Right renal pelvis (tissue), 4 donors: ENCODE measurements at regions not wholly inside any gene's neighbourhood (a gene's known extent, or its start where the extent isn't known, plus 50 kb on each side); places are given as distances from the start of the nearest gene placed in this dataset.

ENCODE experiments used
- DNase-seq, 4 donors: peaks; one replicate each; pipeline ENCODE4 v3.0.0-alpha.2; 2013; ENCODE audit warnings: low read depth in 4 of 4, low spot score in 3 of 4, missing footprints in 1 of 4

DNA sequence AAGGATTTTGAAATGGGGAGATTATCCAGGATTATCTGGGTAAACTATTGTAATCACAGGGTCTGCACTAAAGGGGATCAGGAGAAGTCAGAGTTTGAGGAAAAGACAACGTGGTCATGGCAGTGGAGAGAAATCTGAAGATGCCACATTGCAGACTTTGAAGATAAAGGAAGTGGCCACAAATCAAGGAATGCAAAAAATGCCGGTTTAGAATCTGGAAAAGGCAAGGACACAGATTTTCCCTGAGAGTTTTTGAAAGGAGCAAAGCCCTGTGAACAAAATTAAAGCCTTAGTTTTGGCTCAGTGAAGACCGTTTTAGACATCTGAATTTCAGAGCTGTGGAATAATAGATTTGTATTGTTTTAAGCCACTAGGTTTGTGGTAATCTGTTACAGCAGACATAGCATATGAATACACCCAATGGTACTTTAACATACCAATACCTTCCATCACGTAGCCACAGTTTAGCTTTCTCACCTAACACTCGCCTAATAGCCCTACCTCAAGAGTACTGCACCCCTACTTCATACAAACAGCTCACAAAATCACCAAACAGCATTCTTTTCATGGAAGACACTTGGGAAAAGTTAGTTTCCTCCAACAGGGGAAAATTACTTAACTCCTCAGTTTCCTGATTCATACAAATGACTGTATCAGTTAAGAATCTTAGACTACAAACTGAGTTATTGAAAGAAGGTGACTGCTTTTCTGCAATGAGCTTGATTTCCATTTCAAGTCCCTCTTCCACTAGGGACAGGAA is 446.5 kb downstream of the INHBA start:
- no peak for DNase-seq

DNA sequence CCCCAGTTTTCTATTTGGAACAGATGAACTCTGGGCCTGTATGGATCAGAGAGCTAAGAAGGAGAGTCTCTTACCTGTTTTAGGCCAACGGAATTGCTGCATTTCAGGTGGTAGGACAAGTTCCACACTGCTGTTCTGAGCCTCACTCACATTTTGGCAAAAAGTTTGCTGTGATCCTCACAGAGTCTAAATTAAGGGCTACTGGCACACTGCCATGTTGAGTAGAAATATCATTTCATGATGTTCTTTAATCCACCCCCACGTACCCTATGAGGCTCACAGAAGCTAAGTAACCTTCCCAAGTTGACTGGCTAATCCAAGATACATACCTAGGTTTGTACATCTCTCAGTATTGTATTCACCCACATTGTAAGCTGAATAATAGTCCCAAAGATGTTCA is 447.2 kb downstream of the INHBA start:
- DNase-seq, result no peak

DNA sequence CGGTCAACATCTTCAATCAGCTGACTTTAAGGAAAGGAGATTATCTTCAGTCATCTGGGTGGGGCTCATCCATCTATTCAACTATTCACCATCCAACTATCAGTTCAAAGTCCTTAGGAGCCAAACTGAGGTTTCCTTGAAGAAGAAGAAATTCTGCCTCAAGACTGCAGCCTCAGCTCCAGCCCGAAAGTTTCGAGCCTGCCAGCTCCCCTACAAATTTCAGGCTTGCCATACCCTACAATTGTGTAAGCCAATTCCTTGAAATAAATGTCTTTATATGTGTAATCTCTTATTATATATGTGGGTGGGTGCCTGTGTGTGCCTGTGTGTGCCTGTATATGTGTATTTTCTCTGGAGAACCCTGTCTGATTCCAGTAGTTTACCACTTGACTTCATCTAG is 447.8 kb downstream of the INHBA start:
- DNase-seq, result no peak

DNA sequence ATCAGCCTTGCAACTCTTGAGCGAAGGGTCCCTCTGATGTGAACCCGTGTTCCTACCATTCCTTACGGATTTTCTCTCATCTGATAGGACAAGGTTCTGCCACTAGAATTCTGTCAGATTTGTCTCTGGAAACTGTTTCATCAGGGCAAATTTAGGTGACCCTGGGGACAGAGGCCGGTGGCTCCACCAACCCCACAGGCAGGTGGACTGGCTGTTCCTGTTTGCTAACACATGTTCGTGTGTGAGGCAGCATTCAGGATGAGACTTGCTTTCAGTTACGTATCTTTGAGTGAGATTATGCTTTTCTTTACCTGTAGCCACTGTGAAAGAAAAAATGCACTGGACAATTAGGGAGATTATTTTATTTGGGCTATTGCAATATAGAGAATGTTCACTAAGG is 449.9 kb downstream of the INHBA start:
- DNase-seq, result no peak

DNA sequence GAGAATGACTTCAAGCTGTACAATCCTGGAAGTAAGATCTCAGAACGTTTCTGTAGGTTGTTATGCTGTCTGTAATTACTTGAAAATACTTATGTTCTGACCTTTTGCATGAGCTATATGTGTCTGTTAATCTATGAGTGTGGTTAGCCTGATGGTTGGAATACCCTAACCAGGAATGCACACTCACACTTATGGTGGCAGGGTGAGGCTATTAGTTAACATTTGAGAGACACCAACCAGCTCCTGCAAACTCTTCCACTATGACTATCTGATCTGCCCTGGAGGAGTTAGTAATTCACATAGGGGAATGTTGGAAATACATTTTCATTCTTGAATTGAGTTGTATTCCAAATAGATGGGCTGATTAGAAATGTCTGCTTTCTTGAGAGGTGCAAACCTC is 450.3 kb downstream of the INHBA start:
- no peak for DNase-seq

DNA sequence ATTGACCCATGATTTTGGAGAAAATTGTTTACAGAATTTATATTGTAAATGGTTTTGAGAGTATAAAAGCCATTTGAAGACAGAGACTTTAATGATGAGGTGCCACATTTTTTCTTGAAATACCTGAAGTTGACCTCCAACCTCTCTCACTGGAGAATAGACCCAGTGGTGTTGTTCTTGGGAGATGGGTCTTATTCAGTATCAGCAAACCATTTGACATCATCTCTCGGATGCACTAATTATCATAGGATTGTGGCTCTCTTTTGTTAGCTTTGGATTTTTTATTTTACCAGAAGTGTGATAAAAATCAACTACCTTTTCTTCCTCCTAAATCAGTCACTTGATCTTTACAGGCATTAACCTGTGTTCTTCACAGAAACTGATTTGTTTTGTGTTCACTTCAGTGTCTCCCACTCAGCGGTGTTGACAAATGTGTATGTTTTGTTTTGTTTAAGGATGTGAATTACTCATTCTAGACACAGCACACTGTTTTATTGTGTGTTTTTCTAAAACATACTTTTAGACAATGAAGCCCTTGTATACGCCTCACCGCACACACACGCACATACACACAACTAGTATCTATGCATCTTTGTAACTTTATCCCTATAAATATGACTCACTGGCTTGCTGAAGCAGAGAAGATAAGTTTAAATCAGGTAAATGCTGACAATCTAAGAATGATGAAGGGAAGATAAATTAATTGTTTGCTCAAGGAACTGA is 455.6 kb downstream of the INHBA start:
- no peak for DNase-seq

DNA sequence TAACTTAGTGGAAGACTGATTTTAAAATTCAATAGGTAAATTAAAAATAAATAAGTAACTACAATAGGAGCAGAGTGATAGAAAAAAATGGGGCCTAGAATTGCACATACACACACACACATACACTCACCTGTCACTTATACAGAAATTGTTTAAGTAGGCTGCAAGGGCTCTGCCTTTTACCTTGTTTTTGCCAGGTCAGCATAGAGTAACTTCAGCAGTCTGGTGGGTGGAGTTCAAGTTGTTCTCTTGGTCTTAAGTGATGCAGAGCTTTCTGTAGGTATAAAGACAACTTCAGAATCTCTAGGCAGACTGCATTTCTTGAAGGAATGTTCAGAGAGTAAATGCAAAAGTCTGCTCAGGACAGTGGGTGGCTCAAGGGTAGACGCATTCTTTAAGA is 457.0 kb downstream of the INHBA start:
- no peak for DNase-seq

DNA sequence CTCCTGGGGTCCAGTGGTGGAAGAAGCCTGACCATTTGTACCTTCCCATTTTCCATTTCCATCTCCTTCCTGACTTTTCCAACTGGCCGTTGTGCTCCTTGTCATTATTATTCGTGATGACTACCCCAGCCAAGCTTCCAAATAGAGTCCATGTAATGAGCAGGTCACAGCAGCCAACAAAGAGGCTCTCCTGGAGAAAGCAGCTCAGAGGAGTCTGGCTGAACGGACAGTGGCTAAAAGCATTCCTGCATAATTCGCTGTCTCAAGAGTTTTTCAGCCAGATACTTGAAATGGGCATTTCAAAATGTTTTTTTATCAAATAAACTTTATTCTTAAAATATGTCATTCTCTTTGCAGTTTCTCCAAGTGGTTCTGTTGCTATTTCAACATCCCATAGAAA is 458.6 kb downstream of the INHBA start:
- no peak for DNase-seq

DNA sequence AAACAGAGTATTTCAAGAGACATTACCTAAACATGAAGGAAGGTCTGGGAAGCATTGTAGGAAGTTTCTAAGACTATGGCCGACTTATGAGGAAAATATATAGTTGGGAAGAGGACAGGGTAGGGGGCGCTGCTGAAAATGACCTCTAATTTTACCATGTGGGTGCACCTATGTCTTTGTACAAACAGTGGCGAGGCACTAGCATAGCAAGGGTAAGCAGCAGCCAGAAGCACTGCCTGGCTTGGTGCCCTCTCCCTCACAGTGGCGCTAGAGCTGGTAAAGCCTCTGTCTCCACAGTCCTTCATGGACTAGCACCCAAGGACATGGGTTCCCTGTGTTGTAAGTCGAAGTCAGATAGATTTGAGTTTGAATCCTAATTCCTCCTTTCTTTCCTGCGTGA is 461.2 kb downstream of the INHBA start:
- DNase-seq, result no peak

DNA sequence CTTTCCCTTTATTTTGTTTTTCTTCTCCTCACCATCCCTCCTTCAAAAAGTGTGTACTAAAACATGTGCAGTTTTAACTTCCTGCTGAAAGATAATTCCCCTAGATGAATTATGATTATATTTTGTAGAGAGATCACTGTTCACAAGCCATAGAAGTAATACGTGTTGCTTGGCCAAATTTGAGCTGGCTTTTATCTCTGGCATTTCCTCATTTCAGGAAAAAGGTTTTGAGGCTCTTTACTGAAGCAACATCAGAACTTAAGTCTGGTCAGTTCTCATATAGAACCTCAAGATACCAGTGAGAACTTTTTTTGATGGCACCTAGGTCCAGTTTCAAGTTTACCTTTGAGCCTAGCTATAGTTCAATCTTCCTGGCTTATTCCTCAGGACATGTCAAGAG is 463.3 kb downstream of the INHBA start:
- no peak for DNase-seq

DNA sequence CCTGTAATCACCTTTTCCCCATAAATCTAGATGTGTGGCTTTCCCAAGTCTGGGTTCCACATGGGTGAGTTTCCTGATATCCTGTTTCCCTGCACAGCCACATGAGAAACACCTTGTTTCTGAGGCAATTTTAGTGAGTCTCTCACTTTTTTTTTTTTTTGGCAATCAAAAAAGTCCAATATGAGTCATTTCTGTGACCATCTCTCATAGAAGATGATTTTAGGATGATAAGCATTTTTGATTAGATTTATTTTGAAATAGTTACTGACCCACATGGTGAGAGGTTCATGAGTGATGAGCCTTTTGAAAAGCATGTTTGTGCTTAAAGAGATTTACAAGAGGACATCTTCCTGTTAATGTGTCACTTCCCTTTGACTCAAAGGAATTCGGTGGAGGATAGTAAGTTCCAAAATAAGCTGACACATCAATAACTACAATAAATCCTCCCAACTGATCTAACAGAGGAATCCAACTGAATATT is 464.0 kb downstream of the INHBA start:
- peak in 1 of 4 donors; percentile 25 for DNase-seq

DNA sequence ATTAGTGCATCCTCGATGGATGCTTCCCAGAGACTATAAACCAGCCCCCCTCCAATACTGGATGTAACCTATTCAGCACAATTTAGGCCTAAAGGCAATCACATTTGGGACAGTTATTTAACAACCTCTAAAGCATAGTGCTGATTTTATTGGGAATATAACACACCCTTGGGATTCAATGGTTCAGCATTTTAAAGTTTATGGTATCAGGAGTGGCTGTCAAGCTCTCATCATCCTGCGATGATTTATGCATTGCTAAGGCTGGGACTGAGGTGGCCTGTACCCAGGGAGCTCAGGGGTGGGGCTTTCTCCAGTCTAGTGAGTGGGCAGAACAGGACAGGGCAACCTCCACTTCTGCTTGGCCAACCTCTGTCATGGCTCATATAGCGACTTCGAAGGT is 464.9 kb downstream of the INHBA start:
- no peak for DNase-seq

DNA sequence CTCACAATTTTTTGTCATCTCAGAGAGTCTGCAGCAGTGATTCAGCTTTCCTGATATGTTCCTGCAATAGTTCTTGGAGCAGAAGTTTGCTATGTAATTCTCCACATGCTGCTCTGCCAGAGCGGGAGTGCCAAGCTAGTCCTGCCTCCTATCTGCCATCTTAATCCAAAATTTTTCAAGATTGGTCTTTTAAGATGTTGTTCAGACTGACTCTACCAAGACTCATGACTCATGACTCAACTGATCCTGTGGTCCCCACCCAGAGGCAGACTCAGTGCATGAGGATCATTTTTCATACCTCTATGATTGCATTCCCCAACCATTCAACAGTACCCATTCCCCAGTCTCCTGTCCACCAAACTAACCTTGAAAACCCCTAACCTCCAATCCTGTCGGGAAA is 470.8 kb downstream of the INHBA start:
- no peak for DNase-seq

DNA sequence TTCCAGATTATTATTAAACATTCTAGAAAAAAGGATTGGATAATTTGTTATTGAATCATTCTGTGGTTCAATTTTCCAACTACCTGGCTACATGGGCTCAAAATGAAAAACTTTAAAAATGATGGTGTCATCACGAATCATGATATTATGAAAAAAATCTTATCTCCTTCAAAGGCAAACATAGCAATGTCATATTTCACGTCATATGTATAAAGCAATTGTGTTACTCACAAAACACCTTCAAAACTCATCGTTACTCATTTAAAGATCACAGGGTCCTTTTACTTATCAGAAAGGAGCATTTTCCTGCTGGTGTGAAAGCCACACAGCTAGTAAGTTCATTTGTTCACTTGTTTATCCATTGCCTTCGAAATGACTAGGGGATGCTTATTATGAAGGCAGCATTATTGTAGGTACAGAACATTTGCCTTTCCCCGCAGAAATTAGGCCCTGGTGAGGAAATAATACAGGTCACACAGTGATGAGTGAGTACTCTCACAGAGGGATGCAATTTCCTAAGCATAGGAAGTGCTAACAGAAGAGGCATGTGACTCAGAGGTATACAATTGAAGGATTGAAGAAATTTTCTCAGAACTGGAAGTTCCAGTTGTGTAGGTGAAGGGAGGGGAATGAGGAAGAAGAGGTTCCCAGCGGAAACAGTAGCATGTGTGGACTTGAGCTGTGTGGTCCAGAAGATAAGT is 478.7 kb downstream of the INHBA start:
- no peak for DNase-seq

DNA sequence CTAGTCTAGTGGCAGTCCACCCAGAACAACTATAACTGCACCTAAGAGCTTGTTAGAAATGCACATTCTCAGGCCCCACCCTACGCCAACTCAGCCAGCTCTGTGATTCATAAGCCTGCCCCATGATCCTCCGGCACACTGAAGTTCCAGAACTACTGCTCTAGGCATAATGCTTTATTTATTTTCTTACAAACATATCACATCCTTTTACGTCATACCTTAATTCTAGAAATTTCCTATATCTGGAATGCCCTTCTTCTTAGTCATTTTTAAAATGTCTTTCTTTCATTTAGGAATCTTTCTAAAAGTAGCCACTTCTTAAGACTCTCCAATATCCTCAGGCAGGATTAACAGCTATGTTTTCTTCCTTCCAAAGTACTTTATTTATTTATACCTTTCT is 480.1 kb downstream of the INHBA start:
- no peak for DNase-seq

DNA sequence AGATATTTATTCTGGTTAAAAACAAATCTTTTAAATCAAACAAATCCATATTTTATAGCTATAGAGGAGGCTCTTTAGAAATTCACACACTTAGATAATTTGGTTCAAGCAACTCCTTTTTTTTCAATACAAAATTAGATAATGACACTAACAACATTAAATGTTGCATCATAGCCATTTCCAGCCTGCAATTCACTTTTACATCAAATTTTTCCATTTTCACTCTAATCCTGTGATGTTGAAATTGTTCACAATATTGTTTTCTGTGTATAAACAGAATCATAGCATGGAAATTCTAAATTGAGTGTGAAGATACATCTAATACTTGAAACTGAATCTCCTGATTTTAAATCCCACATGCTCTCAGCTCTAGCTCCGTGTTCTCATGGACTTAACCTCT is 482.6 kb downstream of the INHBA start:
- no peak for DNase-seq

DNA sequence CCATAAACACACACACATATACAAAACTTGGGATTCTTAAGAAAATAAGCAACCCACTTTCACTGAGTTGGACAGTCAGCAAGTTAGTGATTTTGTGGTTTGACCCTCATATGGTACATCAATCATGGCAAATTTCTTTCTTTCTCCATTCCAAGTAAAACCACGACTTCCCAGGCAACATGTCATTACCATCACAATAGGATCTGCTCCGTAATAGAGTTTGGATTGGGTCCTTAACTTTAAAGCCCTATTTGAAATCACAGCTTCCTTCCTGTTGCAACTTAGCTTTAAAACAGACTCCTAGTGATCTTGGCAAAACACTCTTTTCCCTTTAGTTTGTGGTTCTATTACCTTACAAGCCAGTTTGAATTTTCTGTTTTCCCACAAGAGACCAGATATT is 483.6 kb downstream of the INHBA start:
- DNase-seq, result no peak

DNA sequence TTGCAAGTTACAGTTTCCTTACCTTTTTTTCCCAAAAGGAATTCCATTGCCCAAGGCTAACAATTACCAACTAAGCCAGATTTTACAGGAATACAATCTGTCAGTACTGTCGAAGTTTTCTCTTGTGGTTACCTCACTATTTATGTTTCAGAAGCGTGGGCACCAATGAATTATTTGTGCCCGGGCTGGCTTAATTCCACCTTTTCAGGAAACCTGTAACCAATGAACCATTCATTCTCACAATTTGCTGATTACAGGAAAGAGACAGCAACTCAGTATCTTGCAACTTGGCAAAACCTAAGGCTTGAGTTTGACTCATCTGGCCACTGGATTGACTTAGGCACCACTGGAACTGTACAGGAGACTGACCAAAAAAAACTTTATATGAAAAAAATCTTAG is 485.6 kb downstream of the INHBA start:
- no peak for DNase-seq

DNA sequence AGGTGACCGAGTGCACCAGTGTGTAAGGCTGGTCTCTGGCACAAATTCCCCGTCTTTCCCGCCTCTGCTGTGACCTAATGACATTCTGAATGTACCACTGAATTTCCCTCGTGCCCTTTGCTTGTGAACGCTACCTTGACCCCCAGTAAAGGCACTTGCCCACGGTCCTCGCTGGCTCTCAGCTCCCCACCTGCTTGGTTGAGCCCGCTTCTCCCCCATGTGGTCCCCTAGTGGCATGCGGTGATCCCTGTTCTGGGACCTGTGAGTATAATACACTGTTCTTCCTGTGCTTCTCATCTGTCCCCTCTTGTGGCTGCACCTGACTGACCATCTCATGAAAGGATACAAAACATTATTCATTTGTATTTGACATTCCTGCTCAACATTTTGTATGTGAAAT is 495.7 kb downstream of the INHBA start:
- DNase-seq, result no peak

DNA sequence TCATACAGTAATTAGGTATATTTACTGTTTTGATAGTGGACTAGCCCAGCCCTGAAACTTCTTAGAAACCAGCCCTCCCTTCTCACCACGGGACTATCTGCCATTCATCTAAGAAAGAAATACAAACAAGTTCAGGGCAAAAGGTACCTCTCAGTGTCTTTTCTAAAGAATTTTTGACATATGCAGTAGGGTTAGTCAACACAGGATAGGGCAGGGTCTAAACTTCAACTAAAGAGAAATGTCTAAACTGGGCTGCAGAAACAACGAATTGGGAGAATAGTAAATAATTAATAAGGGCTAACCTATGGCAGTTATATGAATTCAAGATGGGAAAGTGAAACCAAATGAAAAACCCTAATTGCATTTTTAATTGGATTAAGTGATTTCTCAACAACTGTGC is 496.6 kb downstream of the INHBA start:
- DNase-seq, result no peak

DNA sequence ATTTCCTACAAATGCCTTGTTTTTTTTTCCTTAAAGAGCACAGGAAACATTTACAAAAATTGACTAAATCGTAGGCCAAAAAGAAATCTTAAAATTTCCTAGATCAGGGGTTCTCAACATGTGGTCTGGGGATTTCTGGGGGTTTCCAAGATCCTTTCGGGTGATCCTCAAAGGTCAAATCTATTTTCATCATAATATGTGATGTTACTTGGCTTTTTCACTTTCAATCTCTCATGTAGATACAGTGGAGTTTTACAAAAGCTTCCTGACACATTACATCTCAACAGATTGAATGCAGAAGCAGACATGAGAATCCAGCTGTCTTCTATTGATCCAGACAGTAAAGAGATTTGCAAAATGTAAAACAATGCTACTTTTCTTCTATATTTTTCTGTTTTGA is 497.3 kb downstream of the INHBA start:
- no peak for DNase-seq

DNA sequence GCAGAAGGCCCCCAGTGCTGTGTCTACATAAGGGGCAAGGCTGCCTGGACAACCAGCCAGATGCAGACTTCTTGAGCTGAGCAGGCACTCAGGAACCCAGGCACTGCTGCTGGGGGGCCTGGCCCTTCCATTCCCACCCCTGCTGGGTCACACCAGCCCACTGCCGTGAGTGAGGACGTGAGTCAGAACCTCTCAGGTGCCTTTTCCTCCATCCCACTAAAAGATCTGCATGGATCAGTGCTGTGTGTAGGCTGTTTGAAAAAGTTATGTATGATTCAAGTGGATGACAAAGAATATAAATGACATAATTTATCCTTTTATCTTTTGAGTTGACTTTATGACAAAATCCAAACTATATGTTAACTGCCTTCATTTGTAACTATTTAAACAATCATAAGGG is 499.3 kb downstream of the INHBA start:
- no peak for DNase-seq
